HG03066 (cell line): ENCODE measurements at regions not wholly inside any gene's neighbourhood (a gene's known extent, or its start where the extent isn't known, plus 50 kb on each side); places are given as distances from the start of the nearest gene placed in this dataset.
"Not testable (repeated sequence)": the region's sequence is repeated elsewhere in the genome, so short reads cannot be mapped to it uniquely, and the experiment has no call there.

ENCODE experiments used
- ATAC-seq: cut with Tn5 transposase; IDR thresholded peaks from one replicate; pipeline ENCODE4 v1.9.1; 2021; ENCODE audit warnings: low read depth; ENCODE audit not compliant: unreplicated experiment

- no peak for ATAC-seq
Observed at GRCh38 chr14:81584495-81584894, 50.8 kb upstream of the SEL1L start.

GRCh38 chr14:81589381-81590065 lies 55.9 kb upstream of the SEL1L start:
- no peak for ATAC-seq

- no peak for ATAC-seq
Observed at GRCh38 chr14:81591266-81591665, 57.6 kb upstream of the SEL1L start.

- ATAC-seq = no peak
Observed at GRCh38 chr14:81594012-81594411, 60.4 kb upstream of the SEL1L start.

GRCh38 chr14:81605660-81606059 lies 72.0 kb upstream of the SEL1L start:
- ATAC-seq = no peak

- no peak for ATAC-seq
Observed at GRCh38 chr14:81613341-81614045, 79.8 kb upstream of the SEL1L start.

GRCh38 chr14:81614302-81614701 lies 80.6 kb upstream of the SEL1L start:
- ATAC-seq = not testable (repeated sequence)

- ATAC-seq = no peak
Observed at GRCh38 chr14:81618695-81619094, 85.0 kb upstream of the SEL1L start.

GRCh38 chr14:81619816-81620215 lies 86.2 kb upstream of the SEL1L start:
- ATAC-seq = no peak

- not testable (repeated sequence) for ATAC-seq
Observed at GRCh38 chr14:81623771-81624396, 90.2 kb upstream of the SEL1L start.

- ATAC-seq = no peak
Observed at GRCh38 chr14:81625343-81625742, 91.7 kb upstream of the SEL1L start.

- no peak for ATAC-seq
Observed at GRCh38 chr14:81632157-81632556, 98.5 kb upstream of the SEL1L start.

GRCh38 chr14:81633496-81633895 lies 99.8 kb upstream of the SEL1L start:
- ATAC-seq = no peak

- no peak for ATAC-seq
Observed at GRCh38 chr14:81637639-81638038, 104.0 kb upstream of the SEL1L start.

GRCh38 chr14:81638656-81639280 lies 105.1 kb upstream of the SEL1L start:
- ATAC-seq = no peak

GRCh38 chr14:81653626-81654025 lies 120.0 kb upstream of the SEL1L start:
- no peak for ATAC-seq

- ATAC-seq = no peak
Observed at GRCh38 chr14:81655423-81656314, 122.0 kb upstream of the SEL1L start.

GRCh38 chr14:81656811-81657210 lies 123.2 kb upstream of the SEL1L start:
- ATAC-seq = no peak

GRCh38 chr14:81662066-81662465 lies 128.4 kb upstream of the SEL1L start:
- ATAC-seq = no peak

- ATAC-seq = no peak
Observed at GRCh38 chr14:81662570-81663197, 129.0 kb upstream of the SEL1L start.
